Suprapubic skin (tissue), 4 donors: ENCODE measurements at regions not wholly inside any gene's neighbourhood (a gene's known extent, or its start where the extent isn't known, plus 50 kb on each side); places are given as distances from the start of the nearest gene placed in this dataset.

ENCODE experiments used
- DNase-seq, 2 donors: peaks; one replicate each; pipeline ENCODE4 v3.0.0-alpha.2; 2019; ENCODE audit warnings: low spot score in 2 of 2
- H3K27ac ChIP-seq: fragments of 200-600 bp; sonication (generic); one replicate; pipeline ENCODE4 v1.5.1; 2019
- H3K27me3 ChIP-seq: fragments of 200-600 bp; sonication (generic); one replicate; pipeline ENCODE4 v1.5.1; 2019
- H3K36me3 ChIP-seq: fragments of 200-600 bp; sonication (generic); one replicate; pipeline ENCODE4 v1.5.1; 2019
- H3K4me1 ChIP-seq: fragments of 200-600 bp; sonication (generic); one replicate; pipeline ENCODE4 v1.5.1; 2019
- H3K4me3 ChIP-seq: fragments of 200-600 bp; sonication (generic); one replicate; pipeline ENCODE4 v1.5.1; 2019; ENCODE audit warnings: mild to moderate bottlenecking
- H3K9me3 ChIP-seq: fragments of 200-600 bp; sonication (generic); one replicate; pipeline ENCODE4 v1.5.1; 2019
- CTCF ChIP-seq, 2 donors: fragments of 200-600 bp in 1 of 2; fragments of 450-650 bp in 1 of 2; sonication (generic) in 1 of 2; IDR thresholded peaks; one replicate each; pipeline ENCODE4 v1.5.1; 2016 to 2019; ENCODE audit warnings: antibody characterized with exemption in 2 of 2, mild to moderate bottlenecking in 1 of 2, moderate library complexity in 1 of 2
- EP300 ChIP-seq: sonication (generic); formaldehyde crosslinking; IDR thresholded peaks from one replicate; pipeline ENCODE4 v1.6.1; 2017; ENCODE audit warnings: antibody characterized with exemption
- POLR2A ChIP-seq, 2 donors: fragments of 450-650 bp; IDR thresholded peaks; one replicate each; pipeline ENCODE4 v1.6.1; 2017; ENCODE audit warnings: antibody characterized with exemption in 2 of 2, mild to moderate bottlenecking in 2 of 2, moderate library complexity in 2 of 2
- POLR2AphosphoS5 ChIP-seq, 3 donors: sonication (generic); formaldehyde crosslinking; IDR thresholded peaks; one replicate each; pipeline ENCODE4 v1.6.1; 2017; ENCODE audit warnings: antibody characterized with exemption in 3 of 3
- WGBS: methylation state at CpG from one replicate; pipeline ENCODE4 v1.1.5; 2018; 5-methylcytosine and 5-hydroxymethylcytosine counted together

GRCh38 chr2:223513771-223514455 lies 88.2 kb downstream of the SCG2 start:
- DNase-seq: no peak
- 75% methylated on average over 4 of the region's 4 CpGs for WGBS
- no peak for TF ChIP-seq CTCF (IDR thresholded peaks at IDR 0.05)
- TF ChIP-seq EP300: no peak
- TF ChIP-seq POLR2AphosphoS5 (IDR thresholded peaks at IDR 0.05): no peak
- TF ChIP-seq POLR2A (IDR thresholded peaks at IDR 0.05): no peak
- Histone ChIP-seq H3K9me3 (no peaks in the 10 kb centered on the region), H3K27me3 (peaks cover 4% of the 10 kb centered on the region), H3K4me1 (no peaks in the 10 kb centered on the region), H3K4me3 (no peak overlapping the region), H3K27ac (no peak overlapping the region), H3K36me3 (no peaks in the 10 kb centered on the region)

- no peaks in the 10 kb centered on the region for H3K9me3 ChIP-seq
- H3K4me3 ChIP-seq: no peak overlapping the region
- no peaks in the 10 kb centered on the region for H3K4me1 ChIP-seq
- no peak for TF ChIP-seq POLR2A (IDR thresholded peaks at IDR 0.05)
- TF ChIP-seq POLR2AphosphoS5 (IDR thresholded peaks at IDR 0.05): no peak
- no peak overlapping the region for H3K27ac ChIP-seq
- no peaks in the 10 kb centered on the region for H3K36me3 ChIP-seq
- H3K27me3 ChIP-seq: no peaks in the 10 kb centered on the region
- no peak for DNase-seq
Observed at GRCh38 chr2:223519471-223519870, 82.7 kb downstream of the SCG2 start.

- H3K4me1 ChIP-seq: no peaks in the 10 kb centered on the region
- no peaks in the 10 kb centered on the region for H3K9me3 ChIP-seq
- WGBS: 77% methylated on average over 2 of the region's 2 CpGs
- no peak overlapping the region for H3K27ac ChIP-seq
- H3K27me3 ChIP-seq: no peaks in the 10 kb centered on the region
- DNase-seq: no peak
- no peak overlapping the region for H3K4me3 ChIP-seq
- H3K36me3 ChIP-seq: no peaks in the 10 kb centered on the region
- TF ChIP-seq CTCF (IDR thresholded peaks at IDR 0.05): no peak
Observed at GRCh38 chr2:223522796-223523195, 79.4 kb downstream of the SCG2 start.

- Histone ChIP-seq H3K27ac (no peak overlapping the region), H3K36me3 (no peaks in the 10 kb centered on the region), H3K9me3 (no peaks in the 10 kb centered on the region), H3K27me3 (no peaks in the 10 kb centered on the region), H3K4me1 (peaks cover 4% of the 10 kb centered on the region), H3K4me3 (no peak overlapping the region)
- 65% methylated on average over 4 of the region's 4 CpGs for WGBS
- TF ChIP-seq POLR2A (IDR thresholded peaks at IDR 0.05) (no peak), CTCF (IDR thresholded peaks at IDR 0.05) (no peak), EP300 (no peak), POLR2AphosphoS5 (IDR thresholded peaks at IDR 0.05) (no peak)
- no peak for DNase-seq
Observed at GRCh38 chr2:223523551-223524001, 78.6 kb downstream of the SCG2 start.

- Histone ChIP-seq H3K27me3 (no peaks in the 10 kb centered on the region), H3K4me3 (no peak overlapping the region), H3K9me3 (no peaks in the 10 kb centered on the region), H3K27ac (no peak overlapping the region), H3K4me1 (peaks cover 4% of the 10 kb centered on the region), H3K36me3 (no peaks in the 10 kb centered on the region)
- no peak for DNase-seq
- WGBS: 87% methylated on average over 1 of the region's 1 CpG
- no peak for TF ChIP-seq POLR2A (IDR thresholded peaks at IDR 0.05)
- no peak for TF ChIP-seq CTCF (IDR thresholded peaks at IDR 0.05)
- no peak for TF ChIP-seq POLR2AphosphoS5 (IDR thresholded peaks at IDR 0.05)
- no peak for TF ChIP-seq EP300
Observed at GRCh38 chr2:223524066-223524465, 78.1 kb downstream of the SCG2 start.

- no peak overlapping the region for H3K4me3 ChIP-seq
- TF ChIP-seq POLR2A (IDR thresholded peaks at IDR 0.05): no peak
- no peak for TF ChIP-seq EP300
- TF ChIP-seq CTCF (IDR thresholded peaks at IDR 0.05): no peak
- TF ChIP-seq POLR2AphosphoS5 (IDR thresholded peaks at IDR 0.05): no peak
- peaks cover 4% of the 10 kb centered on the region for H3K4me1 ChIP-seq
Observed at GRCh38 chr2:223526106-223526505, 76.1 kb downstream of the SCG2 start.

More at GRCh38 chr2:223526106-223526505, 76.1 kb downstream of the SCG2 start:
- H3K36me3 ChIP-seq: no peaks in the 10 kb centered on the region
- no peak overlapping the region for H3K27ac ChIP-seq
- H3K9me3 ChIP-seq: no peaks in the 10 kb centered on the region
- H3K27me3 ChIP-seq: no peaks in the 10 kb centered on the region
- DNase-seq: no peak
